ENCODE measurements at regions not wholly inside any gene's neighbourhood (a gene's known extent, or its start where the extent isn't known, plus 50 kb on each side); places are given as distances from the start of the nearest gene placed in this dataset.

DNA sequence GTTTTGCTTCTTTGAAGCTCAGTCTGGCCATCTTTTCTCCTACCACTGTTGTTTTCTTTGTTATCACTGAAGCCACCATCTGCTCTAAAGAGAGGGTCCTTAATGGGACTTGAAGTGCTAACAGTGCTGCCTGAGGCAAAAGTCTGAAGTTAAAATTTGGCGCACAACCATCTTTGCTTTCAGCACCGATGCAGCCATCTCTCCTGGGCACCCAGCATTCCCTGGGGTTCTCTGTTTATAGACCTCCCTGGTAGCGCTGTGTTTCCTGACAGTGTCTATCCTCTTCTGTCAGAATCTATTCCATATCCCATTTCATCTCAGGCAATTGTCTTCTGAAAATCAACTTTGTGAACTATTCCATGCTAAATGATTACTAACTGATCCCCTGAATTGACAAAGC, 491.5 kb upstream of the MPDZ start:
- H4K20me1 ChIP-seq (ENCODE audit: insufficient read depth, low read length): no peaks in the 10 kb centered on the region
- no peak for DNase-seq
- TF ChIP-seq CTCF (IDR thresholded peaks at IDR 0.05; ENCODE audit: low read length): no peak
- TF ChIP-seq EZH2 (optimal IDR thresholded peaks at IDR 0.05; ENCODE audit: low read depth, low read length): no peak
- TF ChIP-seq EZH2phosphoT487 (IDR thresholded peaks at IDR 0.05; ENCODE audit: low read length): no peak
- no peaks in the 10 kb centered on the region for H3K9me2 ChIP-seq (replicated peaks; ENCODE audit: insufficient read depth, low read length)
- H3K27ac ChIP-seq (ENCODE audit: low read length): no peak overlapping the region
- no peaks in the 10 kb centered on the region for H3K9me3 ChIP-seq (replicated peaks; ENCODE audit: insufficient read depth, low read length)
- no peaks in the 10 kb centered on the region for H3K4me1 ChIP-seq (ENCODE audit: low read length)
- H3K79me2 ChIP-seq (ENCODE audit: low read length): no peaks in the 10 kb centered on the region
- H2AFZ ChIP-seq (ENCODE audit: low read length): no peak overlapping the region
- H3K27me3 ChIP-seq (replicated peaks; ENCODE audit: insufficient read depth, low read length): no peaks in the 10 kb centered on the region
- H3K9ac ChIP-seq (ENCODE audit: low read length): no peak overlapping the region
- no peaks in the 10 kb centered on the region for H3F3A ChIP-seq (ENCODE audit: insufficient read depth, low read length)
- no peaks in the 10 kb centered on the region for H3K36me3 ChIP-seq (replicated peaks; ENCODE audit: insufficient read depth, low read length)
- no peak overlapping the region for H3K4me3 ChIP-seq (ENCODE audit: low read length)
- H3K4me2 ChIP-seq (ENCODE audit: low read depth, low read length): no peak overlapping the region

DNA sequence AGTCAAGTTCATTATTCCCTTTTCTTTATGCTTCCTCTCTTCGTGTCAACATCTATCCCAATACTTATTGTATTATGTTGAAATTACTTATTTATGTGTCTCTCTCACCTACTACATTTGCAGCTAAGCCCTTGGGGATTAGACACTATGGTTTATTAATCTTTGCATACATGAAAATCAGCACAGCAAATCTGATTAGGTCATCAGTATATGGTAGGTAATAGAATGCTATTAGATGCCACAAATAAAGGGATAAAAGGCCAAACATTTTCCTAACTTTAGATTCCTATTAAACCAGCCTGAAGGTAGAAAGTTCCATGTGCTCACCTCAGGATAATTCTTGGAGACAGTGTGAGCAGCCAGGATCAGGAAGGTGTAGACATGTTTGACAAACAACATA, 490.1 kb upstream of the MPDZ start:
- TF ChIP-seq EZH2 (optimal IDR thresholded peaks at IDR 0.05; ENCODE audit: low read depth, low read length) (no peak), CTCF (IDR thresholded peaks at IDR 0.05; ENCODE audit: low read length) (no peak), EZH2phosphoT487 (IDR thresholded peaks at IDR 0.05; ENCODE audit: low read length) (no peak)

GRCh38 chr9:13769006-13769405, 489.5 kb upstream of the MPDZ start:
- no peak for TF ChIP-seq CTCF (IDR thresholded peaks at IDR 0.05; ENCODE audit: low read length)
- TF ChIP-seq EZH2phosphoT487 (IDR thresholded peaks at IDR 0.05; ENCODE audit: low read length): no peak
- no peak for TF ChIP-seq EZH2 (optimal IDR thresholded peaks at IDR 0.05; ENCODE audit: low read depth, low read length)
- Histone ChIP-seq H3K79me2 (ENCODE audit: low read length) (no peaks in the 10 kb centered on the region), H3K9me3 (replicated peaks; ENCODE audit: insufficient read depth, low read length) (no peaks in the 10 kb centered on the region), H3K27me3 (replicated peaks; ENCODE audit: insufficient read depth, low read length) (no peaks in the 10 kb centered on the region), H3F3A (ENCODE audit: insufficient read depth, low read length) (no peaks in the 10 kb centered on the region), H3K9ac (ENCODE audit: low read length) (no peak overlapping the region), H3K27ac (ENCODE audit: low read length) (no peak overlapping the region), H3K4me2 (ENCODE audit: low read depth, low read length) (no peak overlapping the region), H2AFZ (ENCODE audit: low read length) (no peak overlapping the region), H3K36me3 (replicated peaks; ENCODE audit: insufficient read depth, low read length) (no peaks in the 10 kb centered on the region), H3K9me2 (replicated peaks; ENCODE audit: insufficient read depth, low read length) (no peaks in the 10 kb centered on the region), H4K20me1 (ENCODE audit: insufficient read depth, low read length) (no peaks in the 10 kb centered on the region), H3K4me1 (ENCODE audit: low read length) (no peaks in the 10 kb centered on the region), H3K4me3 (ENCODE audit: low read length) (no peak overlapping the region)
- no peak for DNase-seq

More for the DNA sequence above, 490.1 kb upstream of the MPDZ start:
- Histone ChIP-seq H3K4me1 (ENCODE audit: low read length) (no peaks in the 10 kb centered on the region), H3K9ac (ENCODE audit: low read length) (no peak overlapping the region), H3K9me2 (replicated peaks; ENCODE audit: insufficient read depth, low read length) (no peaks in the 10 kb centered on the region), H3K27ac (ENCODE audit: low read length) (no peak overlapping the region), H2AFZ (ENCODE audit: low read length) (no peak overlapping the region), H3K27me3 (replicated peaks; ENCODE audit: insufficient read depth, low read length) (no peaks in the 10 kb centered on the region), H3K4me2 (ENCODE audit: low read depth, low read length) (no peak overlapping the region), H3K36me3 (replicated peaks; ENCODE audit: insufficient read depth, low read length) (no peaks in the 10 kb centered on the region), H3K79me2 (ENCODE audit: low read length) (no peaks in the 10 kb centered on the region), H3K9me3 (replicated peaks; ENCODE audit: insufficient read depth, low read length) (no peaks in the 10 kb centered on the region), H4K20me1 (ENCODE audit: insufficient read depth, low read length) (no peaks in the 10 kb centered on the region), H3K4me3 (ENCODE audit: low read length) (no peak overlapping the region), H3F3A (ENCODE audit: insufficient read depth, low read length) (no peaks in the 10 kb centered on the region)
- no peak for DNase-seq
